Activated CD4-positive, alpha-beta T cell treated with anti-CD3 and anti-CD28 coated beads for 36 hours (primary cell): ENCODE measurements at regions not wholly inside any gene's neighbourhood (a gene's known extent, or its start where the extent isn't known, plus 50 kb on each side); places are given as distances from the start of the nearest gene placed in this dataset.

ENCODE experiments used
- ATAC-seq: fragments of 200-7000 bp; cut with Tn5 transposase; one replicate; pipeline ENCODE4 v1.10.0; 2021; ENCODE audit warnings: mild to moderate bottlenecking, moderate library complexity
- CTCF ChIA-PET: fragments of 350-600 bp; sonication (Branson Sonifier 250); formaldehyde crosslinking; loops from one replicate; lab custom pipeline; 2021; ENCODE audit warnings: antibody characterized with exemption; lab: Charles Lee
- POLR2A ChIA-PET: fragments of 350-600 bp; sonication (Branson Sonifier 250); formaldehyde crosslinking; loops from one replicate; lab custom pipeline; 2021; ENCODE audit warnings: antibody characterized with exemption, inconsistent platforms; lab: Charles Lee
- DNase-seq: peaks from one replicate; pipeline ENCODE4 v3.0.0-alpha.2; 2020
- H3K27ac Mint-ChIP-seq: one replicate; pipeline ENCODE4 v1.8.0; 2021; ENCODE audit warnings: mixed read lengths
- H3K27me3 Mint-ChIP-seq: one replicate; pipeline ENCODE4 v1.8.0; 2021; ENCODE audit warnings: mixed read lengths
- H3K36me3 Mint-ChIP-seq: one replicate; pipeline ENCODE4 v1.8.0; 2021; ENCODE audit warnings: low read depth, mixed read lengths
- H3K4me1 Mint-ChIP-seq: one replicate; pipeline ENCODE4 v1.8.0; 2021; ENCODE audit warnings: mixed read lengths
- H3K4me3 Mint-ChIP-seq: one replicate; pipeline ENCODE4 v1.8.0; 2021; ENCODE audit warnings: mild to moderate bottlenecking, moderate library complexity, mixed read lengths
- H3K9me3 Mint-ChIP-seq: one replicate; pipeline ENCODE4 v1.8.0; 2021; ENCODE audit warnings: low read depth, mixed read lengths
- intact Hi-C, 2 experiments: fragments of 100-400 bp; cut with DNase I in 1 of 2; cut with micrococcal nuclease in 1 of 2; formaldehyde crosslinking; loops; one replicate each; pipeline versions ENCODE4 v1.14.2 to v1.15.1; 2022 to 2024; cut with DNase I, micrococcal nuclease

- no peaks in the 10 kb centered on the region for H3K9me3 Mint-ChIP-seq
- POLR2A ChIA-PET = no interaction called here
- ATAC-seq (no peak), DNase-seq (no peak)
- H3K27ac Mint-ChIP-seq = no peak overlapping the region
- no peaks in the 10 kb centered on the region for H3K27me3 Mint-ChIP-seq
- CTCF ChIA-PET = interaction anchor here (0.8 to 1.0 kb wide), 2 partner anchors 9 to 22 kb away, joined by 3 to 4 read pairs; no protein-coding TSS in a partner anchor
- no peak overlapping the region for H3K4me3 Mint-ChIP-seq
- intact Hi-C loops = no loop called here
- H3K36me3 Mint-ChIP-seq = no peaks in the 10 kb centered on the region
- peaks cover 22% of the 10 kb centered on the region for H3K4me1 Mint-ChIP-seq
Measured at GRCh38 chr2:147665105-147665504, 179.7 kb upstream of the ACVR2A start.

- Mint-ChIP-seq H3K27me3 (no peaks in the 10 kb centered on the region), H3K9me3 (no peaks in the 10 kb centered on the region), H3K4me1 (peaks cover 24% of the 10 kb centered on the region), H3K27ac (peak overlapping the region; percentile 85), H3K4me3 (peak overlapping the region; percentile 58), H3K36me3 (no peaks in the 10 kb centered on the region)
- POLR2A ChIA-PET = no interaction called here
- ATAC-seq (peak; percentile 54), DNase-seq (peak; percentile 22)
- CTCF ChIA-PET = no interaction called here
- intact Hi-C loops = loop anchor here (1.0 to 5.0 kb wide), 4 partner anchors 29 to 180 kb away; no protein-coding TSS in a partner anchor
Measured at GRCh38 chr2:147663962-147664361, 180.9 kb upstream of the ACVR2A start.

GRCh38 chr2:147663153-147663961, 181.5 kb upstream of the ACVR2A start:
- peak; percentile 88 for ATAC-seq
- Mint-ChIP-seq H3K36me3 (no peaks in the 10 kb centered on the region), H3K4me3 (peak overlapping the region; percentile 58), H3K9me3 (no peaks in the 10 kb centered on the region), H3K27ac (peak overlapping the region; percentile 85), H3K4me1 (peaks cover 24% of the 10 kb centered on the region), H3K27me3 (no peaks in the 10 kb centered on the region)
- ChIA-PET POLR2A (interaction anchor here (0.6 kb wide), 1 partner anchor 137 kb away, joined by 4 read pairs; no protein-coding TSS in a partner anchor), CTCF (interaction anchor here (0.8 to 1.2 kb wide), 2 partner anchors 59 to 368 kb away, joined by 3 to 4 read pairs; no protein-coding TSS in a partner anchor)
- intact Hi-C loops = loop anchor here (1.0 to 5.0 kb wide), 4 partner anchors 28 to 181 kb away; no protein-coding TSS in a partner anchor
- DNase-seq = no peak

- Mint-ChIP-seq H3K4me3 (no peak overlapping the region), H3K27ac (no peak overlapping the region)
- POLR2A ChIA-PET = no interaction called here
Measured at GRCh38 chr2:147662221-147662620, 182.6 kb upstream of the ACVR2A start.

GRCh38 chr2:147660680-147661079, 184.1 kb upstream of the ACVR2A start:
- ATAC-seq (no peak), DNase-seq (no peak)
- H3K27ac Mint-ChIP-seq = no peak overlapping the region
- no peaks in the 10 kb centered on the region for H3K36me3 Mint-ChIP-seq
- no peaks in the 10 kb centered on the region for H3K9me3 Mint-ChIP-seq
- intact Hi-C loops = loop anchor here in 1 of 2 experiments (5.0 kb wide), 1 partner anchor 38 kb away; no protein-coding TSS in a partner anchor
- no peaks in the 10 kb centered on the region for H3K27me3 Mint-ChIP-seq
- H3K4me1 Mint-ChIP-seq = peaks cover 24% of the 10 kb centered on the region
- H3K4me3 Mint-ChIP-seq = no peak overlapping the region
- CTCF ChIA-PET = interaction anchor here (0.8 kb wide), 1 partner anchor 66 kb away, joined by 3 read pairs; no protein-coding TSS in a partner anchor
- POLR2A ChIA-PET = no interaction called here

More at GRCh38 chr2:147662221-147662620, 182.6 kb upstream of the ACVR2A start:
- no peak for DNase-seq
- Mint-ChIP-seq H3K27me3 (no peaks in the 10 kb centered on the region), H3K9me3 (no peaks in the 10 kb centered on the region), H3K4me1 (peaks cover 24% of the 10 kb centered on the region), H3K36me3 (no peaks in the 10 kb centered on the region)
- ATAC-seq = no peak
- CTCF ChIA-PET = interaction anchor here (0.5 kb wide), 1 partner anchor 313 kb away, joined by 4 read pairs; no protein-coding TSS in a partner anchor
- intact Hi-C loops = loop anchor here (2.0 to 5.0 kb wide), 2 partner anchors 31 to 40 kb away; no protein-coding TSS in a partner anchor

- Mint-ChIP-seq H3K4me3 (no peak overlapping the region), H3K4me1 (peaks cover 22% of the 10 kb centered on the region), H3K27ac (no peak overlapping the region), H3K9me3 (no peaks in the 10 kb centered on the region), H3K27me3 (no peaks in the 10 kb centered on the region), H3K36me3 (no peaks in the 10 kb centered on the region)
- CTCF ChIA-PET = no interaction called here
- ATAC-seq (no peak), DNase-seq (no peak)
- POLR2A ChIA-PET = no interaction called here
- intact Hi-C loops = no loop called here
Measured at GRCh38 chr2:147659051-147659450, 185.8 kb upstream of the ACVR2A start.

GRCh38 chr2:147657086-147658000, 187.5 kb upstream of the ACVR2A start:
- POLR2A ChIA-PET = no interaction called here
- ATAC-seq = no peak
- peaks cover 6% of the 10 kb centered on the region for H3K4me1 Mint-ChIP-seq
- no peak overlapping the region for H3K27ac Mint-ChIP-seq
- H3K27me3 Mint-ChIP-seq = no peaks in the 10 kb centered on the region
- CTCF ChIA-PET = no interaction called here
- no peaks in the 10 kb centered on the region for H3K36me3 Mint-ChIP-seq
- no peaks in the 10 kb centered on the region for H3K9me3 Mint-ChIP-seq
- intact Hi-C loops = no loop called here
- DNase-seq = no peak
- H3K4me3 Mint-ChIP-seq = no peak overlapping the region

- Mint-ChIP-seq H3K36me3 (no peaks in the 10 kb centered on the region), H3K4me1 (peaks cover 5% of the 10 kb centered on the region), H3K27me3 (no peaks in the 10 kb centered on the region), H3K4me3 (no peak overlapping the region), H3K9me3 (no peaks in the 10 kb centered on the region), H3K27ac (no peak overlapping the region)
- ChIA-PET POLR2A (no interaction called here), CTCF (no interaction called here)
- intact Hi-C loops = no loop called here
- ATAC-seq = no peak
- no peak for DNase-seq
Measured at GRCh38 chr2:147649998-147650397, 194.8 kb upstream of the ACVR2A start.

- H3K27ac Mint-ChIP-seq = no peak overlapping the region
- peaks cover 5% of the 10 kb centered on the region for H3K4me1 Mint-ChIP-seq
- no peaks in the 10 kb centered on the region for H3K9me3 Mint-ChIP-seq
- CTCF ChIA-PET = no interaction called here
- H3K4me3 Mint-ChIP-seq = no peak overlapping the region
- ATAC-seq (no peak), DNase-seq (no peak)
- POLR2A ChIA-PET = no interaction called here
- no peaks in the 10 kb centered on the region for H3K27me3 Mint-ChIP-seq
- intact Hi-C loops = no loop called here
- no peaks in the 10 kb centered on the region for H3K36me3 Mint-ChIP-seq
Measured at GRCh38 chr2:147649286-147649685, 195.5 kb upstream of the ACVR2A start.

GRCh38 chr2:147648471-147648870, 196.4 kb upstream of the ACVR2A start:
- Mint-ChIP-seq H3K4me1 (peaks cover 5% of the 10 kb centered on the region), H3K27me3 (no peaks in the 10 kb centered on the region), H3K27ac (no peak overlapping the region), H3K4me3 (no peak overlapping the region), H3K9me3 (no peaks in the 10 kb centered on the region), H3K36me3 (no peaks in the 10 kb centered on the region)
- ChIA-PET CTCF (interaction anchor here (0.7 to 1.8 kb wide), 2 partner anchors 12 to 15 kb away, joined by 3 to 5 read pairs; no protein-coding TSS in a partner anchor), POLR2A (no interaction called here)
- intact Hi-C loops = no loop called here
- DNase-seq = no peak
- no peak for ATAC-seq

- peaks cover 5% of the 10 kb centered on the region for H3K4me1 Mint-ChIP-seq
- H3K4me3 Mint-ChIP-seq = no peak overlapping the region
- DNase-seq = no peak
- no peaks in the 10 kb centered on the region for H3K27me3 Mint-ChIP-seq
- no peak for ATAC-seq
- H3K36me3 Mint-ChIP-seq = no peaks in the 10 kb centered on the region
- no peaks in the 10 kb centered on the region for H3K9me3 Mint-ChIP-seq
- CTCF ChIA-PET = interaction anchor here (1.8 kb wide), 1 partner anchor 11 kb away, joined by 5 read pairs; no protein-coding TSS in a partner anchor
- intact Hi-C loops = no loop called here
- peak overlapping the region; percentile 32 for H3K27ac Mint-ChIP-seq
- POLR2A ChIA-PET = no interaction called here
Measured at GRCh38 chr2:147647816-147648215, 197.0 kb upstream of the ACVR2A start.
